A549 (cell line): ENCODE measurements at regions not wholly inside any gene's neighbourhood (a gene's known extent, or its start where the extent isn't known, plus 50 kb on each side); places are given as distances from the start of the nearest gene placed in this dataset.

ENCODE experiments used
- CEBPB ChIP-seq, 2 experiments: fragments of >200 bp in 1 of 2; sonication (Bioruptor Twin) in 1 of 2; formaldehyde crosslinking in 1 of 2; IDR thresholded peaks; 2 replicates each; pipeline ENCODE4 v1.6.1; 2012 to 2016
- CTCF ChIP-seq: fragments of >200 bp; sonication (Bioruptor Twin); formaldehyde crosslinking; IDR thresholded peaks from 3 replicates; pipeline ENCODE4 v1.5.1; 2016
- EHMT2 ChIP-seq: fragments of 200-600 bp; sonication (generic); IDR thresholded peaks from 2 replicates; pipeline ENCODE4 v1.6.1; 2016; ENCODE audit warnings: antibody characterized with exemption, low read depth, mild to moderate bottlenecking, moderate library complexity
- EP300 ChIP-seq, 2 experiments: fragments of >200 bp; sonication (Bioruptor Twin); formaldehyde crosslinking; IDR thresholded peaks; 2 replicates in 1 of 2; 3 replicates in 1 of 2; pipeline ENCODE4 v1.6.1; 2016 to 2017
- ESRRA ChIP-seq: fragments of 150-350 bp; IDR thresholded peaks from 2 replicates; pipeline ENCODE4 v1.6.1; 2014; ENCODE audit warnings: mild to moderate bottlenecking, low read length, borderline replicate concordance
- JUN ChIP-seq, 2 experiments: fragments of >200 bp; sonication (Bioruptor Twin); formaldehyde crosslinking; IDR thresholded peaks; 2 replicates in 1 of 2; 3 replicates in 1 of 2; pipeline ENCODE4 v1.6.1; 2016 to 2017
- POLR2A ChIP-seq: IDR thresholded peaks from 2 replicates; pipeline ENCODE4 v1.6.1; 2012; ENCODE audit warnings: mild to moderate bottlenecking, low read length
- SMC3 ChIP-seq: fragments of >200 bp; sonication (Bioruptor Twin); formaldehyde crosslinking; IDR thresholded peaks from 3 replicates; pipeline ENCODE4 v1.6.1; 2018; ENCODE audit warnings: inconsistent platforms
- SREBF2 ChIP-seq: fragments of 450-650 bp; IDR thresholded peaks from 2 replicates; pipeline ENCODE4 v1.6.1; 2014; ENCODE audit warnings: mild to moderate bottlenecking, moderate library complexity
- TF ChIP-seq, protein P1 (sequence below): IDR thresholded peaks from 2 replicates; pipeline ENCODE4 v1.6.1; 2012
- TF ChIP-seq, protein P2 (sequence below): IDR thresholded peaks from 2 replicates; pipeline ENCODE4 v1.6.1; 2012
- TF ChIP-seq, protein P3 (sequence below): fragments of 250-450 bp; sonication (Bioruptor Pico); IDR thresholded peaks from 2 replicates; pipeline ENCODE4 v1.5.0; 2021; ENCODE audit warnings: mild to moderate bottlenecking, moderate library complexity, borderline replicate concordance

GRCh38 chr16:66028510-66029216 is 337.8 kb upstream of the CDH5 start:
- TF ChIP-seq JUN (IDR thresholded peaks at IDR 0.05) = no peak
- TF ChIP-seq, protein P1, sequence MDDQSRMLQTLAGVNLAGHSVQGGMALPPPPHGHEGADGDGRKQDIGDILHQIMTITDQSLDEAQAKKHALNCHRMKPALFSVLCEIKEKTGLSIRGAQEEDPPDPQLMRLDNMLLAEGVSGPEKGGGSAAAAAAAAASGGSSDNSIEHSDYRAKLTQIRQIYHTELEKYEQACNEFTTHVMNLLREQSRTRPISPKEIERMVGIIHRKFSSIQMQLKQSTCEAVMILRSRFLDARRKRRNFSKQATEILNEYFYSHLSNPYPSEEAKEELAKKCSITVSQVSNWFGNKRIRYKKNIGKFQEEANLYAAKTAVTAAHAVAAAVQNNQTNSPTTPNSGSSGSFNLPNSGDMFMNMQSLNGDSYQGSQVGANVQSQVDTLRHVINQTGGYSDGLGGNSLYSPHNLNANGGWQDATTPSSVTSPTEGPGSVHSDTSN = no peak
- TF ChIP-seq CTCF = no peak
- TF ChIP-seq EP300 (IDR thresholded peaks at IDR 0.05) = no peak
- no peak for TF ChIP-seq CEBPB (IDR thresholded peaks at IDR 0.05)
- TF ChIP-seq SMC3 = no peak
- TF ChIP-seq POLR2A = no peak
- no peak for TF ChIP-seq SREBF2
- TF ChIP-seq EHMT2 = no peak
- TF ChIP-seq, protein P2, sequence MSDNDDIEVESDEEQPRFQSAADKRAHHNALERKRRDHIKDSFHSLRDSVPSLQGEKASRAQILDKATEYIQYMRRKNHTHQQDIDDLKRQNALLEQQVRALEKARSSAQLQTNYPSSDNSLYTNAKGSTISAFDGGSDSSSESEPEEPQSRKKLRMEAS = no peak
- TF ChIP-seq ESRRA = no peak
- TF ChIP-seq, protein P3, sequence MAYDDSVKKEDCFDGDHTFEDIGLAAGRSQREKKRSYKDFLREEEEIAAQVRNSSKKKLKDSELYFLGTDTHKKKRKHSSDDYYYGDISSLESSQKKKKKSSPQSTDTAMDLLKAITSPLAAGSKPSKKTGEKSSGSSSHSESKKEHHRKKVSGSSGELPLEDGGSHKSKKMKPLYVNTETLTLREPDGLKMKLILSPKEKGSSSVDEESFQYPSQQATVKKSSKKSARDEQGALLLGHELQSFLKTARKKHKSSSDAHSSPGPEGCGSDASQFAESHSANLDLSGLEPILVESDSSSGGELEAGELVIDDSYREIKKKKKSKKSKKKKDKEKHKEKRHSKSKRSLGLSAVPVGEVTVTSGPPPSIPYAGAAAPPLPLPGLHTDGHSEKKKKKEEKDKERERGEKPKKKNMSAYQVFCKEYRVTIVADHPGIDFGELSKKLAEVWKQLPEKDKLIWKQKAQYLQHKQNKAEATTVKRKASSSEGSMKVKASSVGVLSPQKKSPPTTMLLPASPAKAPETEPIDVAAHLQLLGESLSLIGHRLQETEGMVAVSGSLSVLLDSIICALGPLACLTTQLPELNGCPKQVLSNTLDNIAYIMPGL (CRISPR knock-in tag) = no peak
